GM18505 (cell line): ENCODE measurements at regions not wholly inside any gene's neighbourhood (a gene's known extent, or its start where the extent isn't known, plus 50 kb on each side); places are given as distances from the start of the nearest gene placed in this dataset.

Experiments
- ATAC-seq: cut with Tn5 transposase; IDR thresholded peaks from one replicate; pipeline ENCODE4 v1.9.1; 2021; ENCODE audit not compliant: unreplicated experiment
- POLR2A ChIP-seq: IDR thresholded peaks from 4 replicates; pipeline ENCODE4 v1.6.1; 2011; ENCODE audit warnings: borderline replicate concordance; ENCODE audit not compliant: insufficient read depth, insufficient read length; ENCODE audit errors: extremely low read depth

DNA sequence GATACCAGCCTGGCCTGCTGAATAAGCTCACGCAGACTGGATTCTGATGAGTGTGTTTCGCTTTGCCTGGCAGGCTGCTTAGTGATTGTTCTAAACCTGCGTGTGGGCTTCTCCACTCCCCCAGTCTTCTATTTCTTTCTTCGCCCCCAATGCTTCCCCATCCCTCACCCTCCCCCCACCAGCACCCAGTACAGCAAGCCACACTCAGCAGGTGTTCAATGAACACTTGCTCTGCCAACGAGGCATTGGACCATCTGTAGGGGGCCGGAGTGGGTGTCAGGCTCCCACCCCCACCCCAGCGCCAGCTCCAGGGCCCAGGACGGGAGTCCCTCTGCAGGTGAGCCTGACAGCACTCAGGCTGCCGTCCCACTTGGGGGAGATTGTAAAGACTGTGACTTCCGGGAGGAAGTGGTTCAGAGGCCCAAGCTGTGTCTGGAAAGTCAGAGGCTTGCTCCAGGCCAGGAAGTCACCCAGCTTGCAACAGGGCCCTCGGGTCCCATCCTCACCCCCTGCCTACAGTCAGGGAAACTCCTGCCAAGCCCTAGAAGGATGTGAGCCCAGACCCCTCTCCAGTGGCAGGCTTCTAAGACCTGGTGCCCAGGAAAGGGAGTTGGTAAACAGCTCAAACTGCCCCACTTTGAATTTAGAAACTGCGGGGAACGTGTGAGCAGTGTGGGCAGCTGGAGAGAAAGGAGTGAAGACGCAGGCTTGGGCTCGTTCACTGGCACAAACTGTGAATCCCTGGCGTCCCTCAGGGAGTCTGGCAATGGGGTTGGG lies 66.3 kb upstream of the PRDM11 start:
- no peak for ATAC-seq
- TF ChIP-seq POLR2A, result no peak

GRCh38 chr11:45082744-45083543 lies 63.5 kb upstream of the PRDM11 start:
- ATAC-seq, result no peak
- TF ChIP-seq POLR2A, result no peak

DNA sequence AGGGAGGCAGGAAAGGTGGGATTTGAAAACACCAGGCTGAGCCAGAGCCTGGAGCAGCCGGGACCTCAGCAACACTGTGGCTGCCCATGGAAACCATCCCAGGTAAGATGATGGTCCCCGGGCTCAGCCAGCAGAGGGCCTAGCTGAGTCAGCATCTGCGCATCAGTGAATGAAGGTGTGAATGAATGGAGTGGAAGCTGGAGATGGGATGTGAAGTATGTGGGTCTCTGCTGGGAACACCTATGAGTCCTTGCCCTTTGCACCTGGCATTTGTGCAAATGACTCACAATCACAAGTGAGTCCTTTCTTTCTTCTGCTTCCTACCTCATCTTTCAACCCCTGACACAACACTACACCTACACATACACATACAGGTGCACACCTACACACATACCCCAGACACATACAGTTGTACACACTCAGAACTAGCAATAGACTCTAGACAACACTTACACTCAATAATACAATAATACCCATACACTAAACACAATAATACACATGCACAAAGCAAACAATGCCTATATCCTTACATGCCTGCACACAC lies 62.8 kb upstream of the PRDM11 start:
- ATAC-seq, result no peak
- TF ChIP-seq POLR2A, result no peak

DNA sequence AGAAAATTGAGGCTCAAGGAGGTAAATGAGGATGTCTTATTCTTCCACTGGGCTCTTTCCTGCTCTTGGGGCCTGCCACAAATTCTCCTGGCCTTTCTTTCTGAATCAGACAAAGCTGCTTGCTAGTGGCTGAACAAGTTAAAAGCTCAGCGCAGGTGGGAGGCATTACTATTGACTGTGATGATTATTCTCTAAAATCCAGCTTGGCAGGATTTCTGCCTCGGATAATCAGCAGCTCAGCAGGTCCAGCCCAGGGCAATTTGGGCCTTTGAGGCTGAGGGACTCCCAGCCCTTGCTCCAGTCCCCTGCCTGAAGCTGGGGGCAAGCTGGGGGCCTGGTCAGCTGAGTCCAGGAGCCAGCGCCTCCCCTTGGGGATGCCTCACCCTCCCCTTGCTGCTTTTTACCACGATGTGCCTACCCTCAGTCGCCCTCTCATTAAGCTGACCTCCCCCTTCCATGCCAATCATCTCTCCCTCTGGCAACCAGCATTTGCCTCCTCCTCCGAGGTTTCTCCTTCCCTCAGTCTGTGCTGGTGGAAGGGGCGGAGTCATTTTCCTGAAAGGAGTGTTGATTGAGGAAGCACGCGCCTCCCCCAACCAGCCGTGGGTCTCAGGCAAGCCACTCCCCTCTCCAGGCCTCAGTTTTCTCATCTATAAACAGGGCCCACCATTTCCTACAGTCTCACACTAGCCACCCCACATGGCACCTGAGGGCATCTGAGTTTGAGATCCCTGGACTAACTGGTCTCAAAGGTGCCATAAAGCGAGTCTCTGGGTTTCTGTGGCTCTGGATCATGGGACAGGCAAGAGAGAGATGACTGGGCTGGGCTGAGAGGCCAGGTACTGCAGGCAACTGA lies 60.6 kb upstream of the PRDM11 start:
- ATAC-seq, result no peak
- no peak for TF ChIP-seq POLR2A

DNA sequence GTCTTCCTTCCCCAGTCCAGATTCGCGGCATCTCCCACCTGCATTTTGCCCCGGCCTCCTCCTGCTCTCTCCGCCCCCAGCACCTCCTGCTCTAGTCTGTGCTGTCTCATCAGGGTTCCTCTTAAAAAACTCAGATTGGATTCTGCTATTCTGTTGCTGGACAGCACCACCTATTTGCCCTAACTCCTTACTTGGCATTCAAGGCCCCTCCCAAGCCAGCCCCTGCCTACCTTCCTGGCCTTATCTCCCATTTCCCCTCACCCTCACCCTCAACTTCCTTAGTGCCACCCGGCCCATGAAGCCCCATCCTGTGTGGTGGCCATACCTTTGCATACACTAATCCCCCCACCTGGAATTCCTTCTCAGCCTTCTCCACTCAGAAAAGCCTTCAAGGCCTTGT lies 59.9 kb upstream of the PRDM11 start:
- no peak for TF ChIP-seq POLR2A
- ATAC-seq, result no peak

GRCh38 chr11:45087086-45087899 lies 59.1 kb upstream of the PRDM11 start:
- ATAC-seq, result no peak
- no peak for TF ChIP-seq POLR2A

DNA sequence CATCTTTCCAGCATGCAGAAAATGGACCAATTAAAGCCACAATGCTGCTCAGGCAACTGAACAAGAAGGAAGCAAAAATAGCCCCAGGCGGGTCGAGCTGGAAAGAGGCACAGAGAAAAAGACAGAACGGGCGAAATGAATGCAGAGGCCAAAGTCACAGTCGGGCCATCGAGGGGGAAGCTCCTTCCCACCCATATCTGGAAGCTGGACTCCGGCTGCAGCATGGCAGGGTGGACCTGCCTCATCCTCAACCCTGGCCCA lies 58.6 kb upstream of the PRDM11 start:
- no peak for ATAC-seq
- TF ChIP-seq POLR2A, result no peak

- no peak for ATAC-seq
- TF ChIP-seq POLR2A, result no peak
Observed at GRCh38 chr11:45089251-45089650, 57.2 kb upstream of the PRDM11 start.

- no peak for ATAC-seq
- no peak for TF ChIP-seq POLR2A
Observed at GRCh38 chr11:45089676-45090499, 56.6 kb upstream of the PRDM11 start.

DNA sequence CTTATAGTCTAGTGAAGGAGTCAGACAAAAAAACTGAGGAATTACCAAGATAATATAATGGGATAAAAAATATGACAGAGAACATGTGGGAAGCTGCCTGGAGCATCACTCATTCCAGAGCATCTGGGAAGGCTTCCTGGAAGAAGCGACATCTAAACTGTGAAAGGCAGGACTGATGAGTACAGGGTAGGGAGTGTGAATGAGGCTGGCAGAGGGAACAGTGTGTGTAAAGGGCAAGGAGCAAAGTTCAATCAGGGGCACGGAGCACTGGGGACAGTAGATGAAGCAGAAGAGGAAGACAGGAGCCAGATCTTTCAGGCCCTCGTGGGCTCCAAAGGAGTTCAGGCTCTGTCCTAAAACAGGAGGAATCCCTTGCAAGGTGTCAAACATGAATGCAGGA lies 55.8 kb upstream of the PRDM11 start:
- no peak for TF ChIP-seq POLR2A
- no peak for ATAC-seq

- no peak for TF ChIP-seq POLR2A
- ATAC-seq, result no peak
Observed at GRCh38 chr11:45091563-45092403, 54.7 kb upstream of the PRDM11 start.
